Muscle layer of colon (tissue), 2 donors: ENCODE measurements at regions not wholly inside any gene's neighbourhood (a gene's known extent, or its start where the extent isn't known, plus 50 kb on each side); places are given as distances from the start of the nearest gene placed in this dataset.

Experiments
- H3K27ac ChIP-seq: one replicate; pipeline ENCODE4 v1.7.0; 2013; ENCODE audit warnings: low read depth, mild to moderate bottlenecking, low read length, moderate library complexity
- H3K27me3 ChIP-seq, 2 donors: one replicate each; pipeline ENCODE4 v1.7.0; 2013; ENCODE audit warnings: low read length in 2 of 2, mild to moderate bottlenecking in 2 of 2; ENCODE audit not compliant: insufficient read depth in 2 of 2, control insufficient read depth in 1 of 2
- H3K36me3 ChIP-seq: one replicate; pipeline ENCODE4 v1.7.0; 2013; ENCODE audit warnings: mild to moderate bottlenecking, low read length; ENCODE audit not compliant: insufficient read depth
- H3K4me1 ChIP-seq: one replicate; pipeline ENCODE4 v1.7.0; 2013; ENCODE audit warnings: mild to moderate bottlenecking, low read length; ENCODE audit not compliant: insufficient read depth
- H3K4me3 ChIP-seq, 2 donors: one replicate each; pipeline ENCODE4 v1.7.0; 2013; ENCODE audit warnings: low read length in 2 of 2, low read depth in 1 of 2, mild to moderate bottlenecking in 1 of 2, moderate library complexity in 1 of 2
- H3K9ac ChIP-seq: one replicate; pipeline ENCODE4 v1.7.0; 2013; ENCODE audit warnings: low read length
- H3K9me3 ChIP-seq: one replicate; pipeline ENCODE4 v1.7.0; 2013; ENCODE audit warnings: mild to moderate bottlenecking, low read length
- donor health status: abdominal sarcoma.
- donor health status: Adenocarcinoma of cecum.

- Histone ChIP-seq H3K4me1 (no peaks in the 10 kb centered on the region), H3K9me3 (no peaks in the 10 kb centered on the region), H3K27ac (no peak overlapping the region), H3K9ac (no peak overlapping the region), H3K27me3 (no peaks in the 10 kb centered on the region), H3K36me3 (no peaks in the 10 kb centered on the region), H3K4me3 (no peak overlapping the region)
Measured at GRCh38 chr11:109554951-109555350, 133.0 kb downstream of the C11orf87 start.

GRCh38 chr11:109564241-109564640, 142.3 kb downstream of the C11orf87 start:
- no peaks in the 10 kb centered on the region for H3K27me3 ChIP-seq
- H3K27ac ChIP-seq, result no peak overlapping the region

GRCh38 chr11:109582470-109582869, 160.5 kb downstream of the C11orf87 start:
- H3K9me3 ChIP-seq, result no peaks in the 10 kb centered on the region
- no peak overlapping the region for H3K4me3 ChIP-seq
- no peaks in the 10 kb centered on the region for H3K4me1 ChIP-seq
- no peaks in the 10 kb centered on the region for H3K36me3 ChIP-seq
- H3K27me3 ChIP-seq, result no peaks in the 10 kb centered on the region
- H3K27ac ChIP-seq, result no peak overlapping the region
- H3K9ac ChIP-seq, result no peak overlapping the region

More at GRCh38 chr11:109564241-109564640, 142.3 kb downstream of the C11orf87 start:
- Histone ChIP-seq H3K9ac (no peak overlapping the region), H3K9me3 (no peaks in the 10 kb centered on the region), H3K4me1 (no peaks in the 10 kb centered on the region), H3K36me3 (no peaks in the 10 kb centered on the region), H3K4me3 (no peak overlapping the region)

- Histone ChIP-seq H3K4me1 (no peaks in the 10 kb centered on the region), H3K36me3 (no peaks in the 10 kb centered on the region), H3K4me3 (no peak overlapping the region), H3K9me3 (no peaks in the 10 kb centered on the region), H3K27ac (no peak overlapping the region), H3K27me3 (no peaks in the 10 kb centered on the region), H3K9ac (no peak overlapping the region)
Measured at GRCh38 chr11:109584001-109584972, 162.3 kb downstream of the C11orf87 start.

- Histone ChIP-seq H3K4me1 (no peaks in the 10 kb centered on the region), H3K9me3 (no peaks in the 10 kb centered on the region), H3K4me3 (no peak overlapping the region), H3K9ac (no peak overlapping the region), H3K27ac (no peak overlapping the region), H3K36me3 (no peaks in the 10 kb centered on the region), H3K27me3 (no peaks in the 10 kb centered on the region)
Measured at GRCh38 chr11:109586789-109587188, 164.8 kb downstream of the C11orf87 start.

- no peaks in the 10 kb centered on the region for H3K27me3 ChIP-seq
Measured at GRCh38 chr11:109590782-109591181, 168.8 kb downstream of the C11orf87 start.

GRCh38 chr11:109597336-109597735, 175.3 kb downstream of the C11orf87 start:
- no peak overlapping the region for H3K4me3 ChIP-seq
- H3K4me1 ChIP-seq, result no peaks in the 10 kb centered on the region
- H3K36me3 ChIP-seq, result no peaks in the 10 kb centered on the region
- H3K27ac ChIP-seq, result no peak overlapping the region
- no peaks in the 10 kb centered on the region for H3K9me3 ChIP-seq
- no peak overlapping the region for H3K9ac ChIP-seq
- no peaks in the 10 kb centered on the region for H3K27me3 ChIP-seq

More at GRCh38 chr11:109590782-109591181, 168.8 kb downstream of the C11orf87 start:
- Histone ChIP-seq H3K4me1 (no peaks in the 10 kb centered on the region), H3K4me3 (no peak overlapping the region), H3K9ac (no peak overlapping the region), H3K27ac (no peak overlapping the region), H3K9me3 (no peaks in the 10 kb centered on the region), H3K36me3 (no peaks in the 10 kb centered on the region)

GRCh38 chr11:109604481-109605400, 182.8 kb downstream of the C11orf87 start:
- Histone ChIP-seq H3K4me1 (no peaks in the 10 kb centered on the region), H3K4me3 (no peak overlapping the region), H3K9me3 (no peaks in the 10 kb centered on the region), H3K9ac (no peak overlapping the region), H3K36me3 (no peaks in the 10 kb centered on the region), H3K27me3 (no peaks in the 10 kb centered on the region), H3K27ac (no peak overlapping the region)

- Histone ChIP-seq H3K4me3 (no peak overlapping the region), H3K36me3 (no peaks in the 10 kb centered on the region), H3K27me3 (no peaks in the 10 kb centered on the region), H3K4me1 (no peaks in the 10 kb centered on the region), H3K9me3 (no peaks in the 10 kb centered on the region), H3K27ac (no peak overlapping the region), H3K9ac (no peak overlapping the region)
Measured at GRCh38 chr11:109606256-109606655, 184.3 kb downstream of the C11orf87 start.

GRCh38 chr11:109609454-109610185, 187.6 kb downstream of the C11orf87 start:
- H3K27me3 ChIP-seq, result no peaks in the 10 kb centered on the region
- H3K9me3 ChIP-seq, result no peaks in the 10 kb centered on the region
- H3K4me1 ChIP-seq, result no peaks in the 10 kb centered on the region
- no peak overlapping the region for H3K4me3 ChIP-seq
- no peak overlapping the region for H3K27ac ChIP-seq
- no peaks in the 10 kb centered on the region for H3K36me3 ChIP-seq
- no peak overlapping the region for H3K9ac ChIP-seq

GRCh38 chr11:109612496-109612895, 190.5 kb downstream of the C11orf87 start:
- H3K4me3 ChIP-seq, result no peak overlapping the region

More at GRCh38 chr11:109612496-109612895, 190.5 kb downstream of the C11orf87 start:
- Histone ChIP-seq H3K36me3 (no peaks in the 10 kb centered on the region), H3K27ac (no peak overlapping the region), H3K9ac (no peak overlapping the region), H3K4me1 (no peaks in the 10 kb centered on the region), H3K27me3 (no peaks in the 10 kb centered on the region), H3K9me3 (no peaks in the 10 kb centered on the region)
